CD4-positive, alpha-beta T cell treated with Interleukin-10 for 1 hour (primary cell): ENCODE measurements at regions not wholly inside any gene's neighbourhood (a gene's known extent, or its start where the extent isn't known, plus 50 kb on each side); places are given as distances from the start of the nearest gene placed in this dataset.

Experiments
- DNase-seq: peaks from one replicate; pipeline ENCODE4 v3.0.0-alpha.2; 2020

GRCh38 chr10:4686644-4686996, 139.4 kb upstream of the AKR1E2 start:
- DNase-seq = no peak

GRCh38 chr10:4685904-4686643, 139.9 kb upstream of the AKR1E2 start:
- DNase-seq = no peak

GRCh38 chr10:4685491-4685890, 140.5 kb upstream of the AKR1E2 start:
- DNase-seq = no peak

- DNase-seq = no peak
These were observed 141.6 kb upstream of the AKR1E2 start for GRCh38 chr10:4684434-4684833.

- DNase-seq = no peak
These were observed 142.2 kb upstream of the AKR1E2 start for GRCh38 chr10:4683838-4684237.

GRCh38 chr10:4683137-4683536, 142.9 kb upstream of the AKR1E2 start:
- DNase-seq = no peak

- DNase-seq = no peak
These were observed 146.9 kb upstream of the AKR1E2 start for GRCh38 chr10:4678951-4679671.

- no peak for DNase-seq
These were observed 147.7 kb upstream of the AKR1E2 start for GRCh38 chr10:4678023-4678950.

GRCh38 chr10:4677296-4678021, 148.5 kb upstream of the AKR1E2 start:
- no peak for DNase-seq

GRCh38 chr10:4676566-4676965, 149.4 kb upstream of the AKR1E2 start:
- DNase-seq = no peak

GRCh38 chr10:4675808-4676207, 150.2 kb upstream of the AKR1E2 start:
- no peak for DNase-seq

GRCh38 chr10:4673279-4674040, 152.5 kb upstream of the AKR1E2 start:
- no peak for DNase-seq

- no peak for DNase-seq
These were observed 153.8 kb upstream of the AKR1E2 start for GRCh38 chr10:4672201-4672600.

GRCh38 chr10:4671451-4672145, 154.4 kb upstream of the AKR1E2 start:
- DNase-seq = no peak

GRCh38 chr10:4670737-4671136, 155.3 kb upstream of the AKR1E2 start:
- no peak for DNase-seq

- DNase-seq = no peak
These were observed 156.4 kb upstream of the AKR1E2 start for GRCh38 chr10:4669585-4669984.

GRCh38 chr10:4663162-4663992, 162.6 kb upstream of the AKR1E2 start:
- DNase-seq = no peak

- no peak for DNase-seq
These were observed 163.3 kb upstream of the AKR1E2 start for GRCh38 chr10:4662576-4663161.

- DNase-seq = no peak
These were observed 164.3 kb upstream of the AKR1E2 start for GRCh38 chr10:4661511-4662255.
